HG03575 (cell line): ENCODE measurements at regions not wholly inside any gene's neighbourhood (a gene's known extent, or its start where the extent isn't known, plus 50 kb on each side); places are given as distances from the start of the nearest gene placed in this dataset.
"Not testable (repeated sequence)": the region's sequence is repeated elsewhere in the genome, so short reads cannot be mapped to it uniquely, and the experiment has no call there.

Source experiments
- ATAC-seq: cut with Tn5 transposase; IDR thresholded peaks from one replicate; pipeline ENCODE4 v1.9.1; 2021; ENCODE audit not compliant: unreplicated experiment, insufficient number of reproducible peaks, low FRiP score; ENCODE audit errors: extremely low read depth

DNA sequence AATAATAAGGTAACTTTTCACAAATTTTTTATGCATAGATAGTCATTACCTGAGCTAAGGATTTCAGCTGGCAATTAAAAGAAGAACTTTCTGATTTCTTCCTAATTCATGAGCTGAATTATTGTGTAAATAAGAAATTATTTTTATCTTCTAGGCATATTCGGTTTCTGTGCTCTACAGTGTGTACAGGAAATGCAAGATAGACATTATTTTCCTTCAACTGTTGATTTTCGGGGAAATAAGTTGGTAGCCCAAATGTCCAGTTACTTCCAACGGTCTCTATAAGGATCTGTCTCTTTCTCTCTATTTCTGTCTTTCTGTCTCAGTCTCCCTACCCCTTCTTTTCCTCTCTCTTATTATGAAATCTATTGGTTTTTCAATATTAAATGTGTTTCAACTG lies 137.3 kb upstream of the CLNK start:
- no peak for ATAC-seq

DNA sequence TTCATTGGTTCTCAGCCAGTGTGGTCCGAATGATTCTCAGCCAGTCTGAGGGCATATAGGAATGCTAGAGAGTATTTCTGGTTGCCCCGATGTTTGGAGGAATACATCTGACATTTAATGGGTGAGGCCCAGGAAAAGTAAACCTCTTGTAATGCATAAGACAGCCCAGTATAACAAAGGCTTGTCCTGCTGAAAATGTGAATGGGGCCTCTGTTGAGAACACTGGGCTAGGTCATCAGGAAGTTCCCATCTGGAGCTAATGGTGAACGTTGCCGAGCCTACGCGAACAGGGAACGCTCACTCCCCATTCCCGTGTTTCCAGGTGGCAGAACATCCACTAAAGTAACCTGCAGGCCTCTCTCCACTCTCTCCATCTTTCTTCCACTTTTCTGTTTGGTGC lies 132.0 kb upstream of the CLNK start:
- ATAC-seq = no peak

DNA sequence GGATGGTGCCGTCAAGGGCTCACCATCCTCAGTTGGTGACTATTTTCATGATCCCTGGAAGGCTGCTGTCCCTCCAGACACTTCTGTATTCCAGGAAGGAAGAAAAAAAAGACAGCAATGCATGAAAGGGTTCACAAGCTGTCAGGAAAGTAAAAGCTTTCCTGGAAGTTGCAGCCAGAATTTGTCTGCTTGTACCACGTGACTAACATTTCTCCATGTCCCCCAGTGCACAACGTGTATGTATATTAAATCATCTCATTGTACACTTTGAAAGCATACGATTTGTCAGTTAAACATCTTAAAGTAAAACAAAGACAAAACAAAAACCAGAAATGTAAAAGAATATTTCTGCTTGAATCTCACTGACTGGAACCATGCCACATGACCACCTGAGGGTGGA lies 127.4 kb upstream of the CLNK start:
- ATAC-seq = no peak

DNA sequence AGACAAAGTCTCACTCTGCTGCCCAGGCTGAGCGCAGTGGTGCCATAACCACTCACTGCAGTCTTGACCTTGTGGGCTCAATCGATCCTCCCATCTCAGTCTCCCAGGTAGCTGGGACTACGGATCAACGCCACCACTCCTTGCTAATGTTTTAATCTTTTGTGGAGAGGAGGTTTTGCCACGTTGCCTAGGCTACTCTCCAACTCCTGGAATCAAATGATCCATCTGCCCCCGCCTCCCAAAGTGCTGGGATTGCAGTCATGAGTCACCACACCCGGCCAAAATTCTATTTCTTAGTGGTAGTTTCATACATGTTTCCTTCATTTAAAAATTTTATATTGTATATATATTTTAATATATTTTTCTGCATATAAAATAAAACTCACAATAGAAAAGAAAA lies 125.8 kb upstream of the CLNK start:
- ATAC-seq = no peak

DNA sequence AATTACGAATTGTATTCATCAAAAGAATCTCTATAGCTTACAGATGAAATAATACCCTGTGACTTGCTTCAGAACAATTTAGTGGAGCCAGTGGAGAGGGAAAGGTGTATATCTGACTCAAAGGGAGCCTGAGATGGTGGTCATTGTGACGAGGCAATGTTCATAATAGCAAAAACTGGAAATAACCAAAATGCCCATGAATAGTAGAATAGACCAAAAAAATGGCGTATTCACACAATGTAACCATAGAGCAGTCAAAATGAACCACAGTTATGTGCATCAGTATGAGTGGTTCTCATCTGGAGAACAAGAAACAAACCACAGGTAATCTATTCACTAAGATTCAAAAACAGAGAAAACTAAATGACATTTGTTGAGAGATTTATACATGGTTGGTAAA lies 125.3 kb upstream of the CLNK start:
- ATAC-seq = no peak

DNA sequence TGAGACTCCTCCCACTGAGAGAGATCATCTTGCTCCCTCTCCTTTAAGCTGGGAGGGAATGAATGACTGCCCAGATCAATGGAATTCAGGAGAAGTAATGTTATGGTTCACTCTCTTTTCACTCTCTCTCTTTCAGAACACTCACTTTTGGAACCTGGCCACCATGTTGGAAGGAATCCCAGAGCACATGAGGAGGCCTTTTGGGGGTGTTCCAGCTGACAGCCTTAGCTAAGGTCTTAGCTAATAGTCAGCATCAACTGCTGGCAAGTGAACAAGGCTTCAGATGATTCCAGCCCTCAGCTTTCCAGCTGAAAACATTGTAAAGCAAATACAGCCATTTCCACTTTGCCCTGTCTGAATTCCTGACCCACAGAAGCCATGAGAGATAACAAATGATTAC lies 124.0 kb upstream of the CLNK start:
- no peak for ATAC-seq

DNA sequence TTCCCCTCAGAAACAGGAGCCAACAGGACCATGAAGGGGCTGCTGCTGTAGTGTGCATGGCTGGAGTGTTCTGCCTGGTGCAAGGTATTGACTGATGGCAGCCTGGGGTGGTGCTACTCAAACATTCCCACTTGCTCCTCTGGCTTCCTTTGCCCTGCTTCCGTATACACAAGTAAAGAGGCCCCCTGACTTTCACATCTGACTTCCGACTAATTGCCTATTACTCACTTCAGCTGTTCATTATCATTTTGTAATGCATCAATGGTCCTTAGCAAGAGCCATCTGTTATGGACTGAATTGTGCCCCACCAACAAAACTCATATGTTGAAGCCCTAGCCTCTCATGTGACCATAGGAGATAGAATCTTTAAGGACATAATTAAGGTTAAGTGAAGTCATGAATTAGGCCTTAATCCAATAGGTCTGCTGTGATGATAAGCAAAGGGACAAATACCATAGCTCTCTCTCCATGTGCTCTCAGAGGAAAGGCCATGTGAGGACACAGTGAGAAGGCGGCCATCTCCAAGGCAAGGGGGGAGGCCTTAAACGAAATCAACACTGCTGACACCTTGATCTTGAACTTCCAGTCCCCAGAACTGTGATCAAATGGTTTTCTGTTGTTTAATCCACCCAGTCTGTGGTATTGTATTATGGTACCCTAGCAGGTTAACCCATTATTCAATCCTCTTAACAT lies 122.5 kb upstream of the CLNK start:
- no peak for ATAC-seq

DNA sequence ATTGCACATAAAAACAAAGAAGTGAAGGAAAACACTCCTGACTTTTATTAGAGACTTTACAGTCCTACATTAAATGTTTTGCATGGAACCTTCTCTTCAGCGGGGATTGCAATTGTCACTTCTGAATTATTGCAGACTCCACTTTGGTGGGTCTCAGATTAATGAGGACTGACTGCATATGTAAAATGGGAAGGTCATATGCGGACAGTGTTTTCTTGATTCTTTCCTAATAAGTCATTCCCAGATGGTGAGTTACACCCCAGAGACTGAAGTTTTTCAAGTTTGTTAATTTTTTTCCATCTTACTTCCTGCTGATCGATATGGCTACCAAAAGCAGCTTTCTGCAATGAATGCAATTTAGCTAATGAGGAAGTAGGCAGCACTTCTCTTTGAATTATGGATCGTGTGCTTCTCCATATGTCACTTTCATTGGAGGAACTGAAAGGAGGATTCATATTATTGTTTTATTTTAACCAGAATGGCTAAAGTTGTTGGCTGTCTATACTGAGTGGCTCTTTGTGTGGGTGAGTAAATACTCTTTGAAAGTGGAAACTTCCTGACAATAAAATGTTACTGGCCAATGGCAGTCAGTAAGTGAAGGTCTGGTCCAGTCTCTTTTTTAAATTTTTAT lies 119.3 kb upstream of the CLNK start:
- ATAC-seq = no peak

DNA sequence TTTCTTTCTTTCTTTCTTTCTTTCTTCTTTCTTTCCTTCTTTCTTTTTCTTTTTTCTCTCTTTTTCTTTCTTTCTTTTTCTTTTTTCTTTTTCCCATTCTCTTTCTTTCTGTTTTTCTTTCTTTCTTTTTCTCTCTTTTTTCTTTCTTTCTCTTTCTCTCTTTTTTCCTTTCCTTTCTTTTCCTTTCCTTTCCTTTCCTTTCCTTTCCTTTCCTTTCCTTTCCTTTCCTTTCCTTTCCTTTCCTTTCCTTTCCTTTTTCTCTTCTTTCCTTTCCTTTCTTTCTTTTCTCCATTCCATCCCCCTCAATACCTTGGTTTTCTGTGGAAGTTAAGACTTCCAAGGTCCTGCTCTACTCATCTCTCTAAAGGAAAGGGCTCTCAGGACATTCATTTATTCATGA lies 102.8 kb upstream of the CLNK start:
- ATAC-seq = no peak

DNA sequence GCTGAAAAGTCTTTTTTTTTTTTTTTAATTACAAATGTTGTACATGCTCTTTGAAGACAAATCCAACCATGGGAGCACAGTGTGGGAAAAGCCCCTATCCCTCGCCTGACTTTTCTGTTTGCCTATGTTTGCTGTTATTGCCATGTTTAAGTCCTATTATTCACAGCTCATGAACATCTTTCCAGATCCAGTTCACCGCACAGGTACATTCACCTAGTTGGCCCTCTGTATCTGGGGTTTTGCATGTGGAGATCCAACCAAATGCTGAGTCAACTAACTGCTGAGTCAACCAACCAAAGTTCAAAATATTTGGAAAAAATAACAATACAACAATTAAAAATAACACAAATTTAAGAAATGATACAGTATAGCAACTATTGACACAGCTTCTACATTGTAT lies 100.1 kb upstream of the CLNK start:
- no peak for ATAC-seq

DNA sequence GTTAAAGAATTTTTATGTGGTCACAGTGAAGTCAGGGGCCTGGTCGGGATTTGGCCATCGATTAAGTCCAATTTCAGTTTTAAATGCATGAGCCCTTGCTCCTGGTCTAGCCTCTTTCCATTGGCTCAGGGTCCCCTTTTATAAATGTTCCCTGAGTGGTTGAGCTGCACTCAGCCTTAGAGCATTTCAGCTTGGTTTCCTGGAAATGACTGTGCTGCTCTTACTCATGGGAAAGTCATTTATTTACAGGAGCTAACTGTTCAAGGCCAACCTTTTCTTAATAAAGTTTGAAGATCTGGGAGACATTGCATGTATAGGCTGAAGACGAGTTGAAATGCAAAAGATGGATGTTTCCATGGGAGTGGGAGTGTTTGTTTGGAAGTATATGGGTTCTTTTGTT lies 98.8 kb upstream of the CLNK start:
- ATAC-seq = no peak

DNA sequence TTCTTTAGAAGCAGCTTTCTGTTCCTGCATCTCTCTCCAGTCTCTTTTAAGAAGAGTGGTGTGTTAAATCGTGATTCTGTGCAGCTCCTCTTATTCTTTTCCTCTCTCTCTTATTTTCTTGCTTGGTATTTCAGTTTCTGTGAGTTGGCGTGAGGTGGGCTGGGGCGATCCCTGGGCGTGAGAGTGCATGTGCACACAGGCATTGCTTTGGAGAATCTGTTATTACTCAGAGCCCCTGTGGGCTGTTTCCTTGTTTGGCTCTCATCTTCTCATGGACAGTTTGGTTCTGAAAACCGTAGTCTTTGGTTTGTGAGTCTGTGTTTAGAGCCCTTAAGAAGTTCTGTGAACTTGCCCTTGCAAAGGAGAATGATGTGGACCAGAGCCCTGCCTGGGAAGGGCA lies 97.2 kb upstream of the CLNK start:
- ATAC-seq = no peak

DNA sequence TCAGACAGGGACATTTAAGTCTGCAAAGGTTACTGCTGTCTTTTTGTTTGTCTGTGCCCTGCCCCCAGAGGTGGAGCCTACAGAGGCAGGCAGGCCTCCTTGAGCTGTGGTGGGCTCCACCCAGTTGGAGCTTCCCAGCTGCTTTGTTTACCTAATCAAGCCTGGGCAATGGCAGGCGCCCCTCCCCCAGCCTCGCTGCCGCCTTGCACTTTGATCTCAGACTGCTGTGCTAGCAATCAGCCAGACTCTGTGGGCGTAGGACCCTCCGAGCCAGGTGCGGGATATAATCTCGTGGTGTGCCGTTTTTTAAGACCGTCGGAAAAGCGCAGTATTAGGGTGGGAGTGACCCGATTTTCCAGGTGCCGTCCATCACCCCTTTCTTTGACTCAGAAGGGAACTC lies 96.2 kb upstream of the CLNK start:
- not testable (repeated sequence) for ATAC-seq

DNA sequence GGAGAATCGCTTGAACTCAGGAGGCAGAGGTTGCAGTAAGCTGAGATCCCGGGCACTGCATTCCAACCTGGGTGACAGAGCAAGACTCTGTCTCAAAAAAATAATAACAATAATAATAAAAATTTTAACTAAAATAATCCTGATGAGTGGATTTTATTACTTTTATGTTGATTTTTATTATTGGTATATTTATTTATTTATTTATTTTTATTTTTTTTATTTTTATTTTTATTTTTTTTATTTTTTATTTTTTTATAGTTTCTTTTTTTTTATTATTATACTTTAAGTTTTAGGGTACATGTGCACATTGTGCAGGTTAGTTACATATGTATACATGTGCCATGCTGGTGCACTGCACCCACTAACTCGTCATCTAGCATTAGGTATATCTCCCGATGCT lies 90.6 kb upstream of the CLNK start:
- not testable (repeated sequence) for ATAC-seq

DNA sequence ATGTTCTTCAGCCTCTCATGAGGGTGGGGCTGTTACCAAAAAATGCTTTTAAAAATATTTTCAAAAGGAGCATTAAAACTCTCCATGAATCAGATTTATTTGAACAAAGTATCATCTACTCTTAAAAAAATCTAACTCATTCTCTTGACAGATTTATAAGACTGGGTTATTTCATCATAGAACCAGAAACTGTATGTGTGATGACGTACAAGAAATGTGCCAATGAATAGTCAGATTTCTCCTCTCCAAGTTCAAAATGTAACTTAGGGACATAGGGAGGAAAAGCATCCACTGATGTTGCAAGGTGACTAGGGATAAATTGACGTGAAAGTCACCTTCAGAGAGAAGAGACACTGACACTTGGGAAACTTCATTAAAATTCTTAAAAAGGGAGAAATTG lies 89.1 kb upstream of the CLNK start:
- no peak for ATAC-seq

DNA sequence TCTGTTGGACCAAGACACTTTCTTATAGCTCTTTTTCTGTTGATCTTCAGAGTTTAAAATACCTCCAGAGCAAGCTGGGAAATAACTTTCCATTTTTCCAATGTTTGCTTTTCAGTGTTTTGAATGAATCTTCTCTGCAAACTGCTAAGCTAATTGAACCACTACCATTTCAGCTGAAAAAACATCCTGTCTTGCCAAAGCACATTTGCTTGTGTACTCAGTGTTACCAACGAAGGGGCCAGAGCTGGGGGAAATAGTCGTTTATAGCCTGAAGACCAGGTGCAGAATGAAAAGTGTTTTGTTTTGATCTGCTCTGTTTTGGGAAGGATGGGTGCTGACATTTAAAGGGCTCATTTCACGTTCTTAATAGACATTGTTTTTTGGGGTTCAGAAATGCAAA lies 88.4 kb upstream of the CLNK start:
- no peak for ATAC-seq

DNA sequence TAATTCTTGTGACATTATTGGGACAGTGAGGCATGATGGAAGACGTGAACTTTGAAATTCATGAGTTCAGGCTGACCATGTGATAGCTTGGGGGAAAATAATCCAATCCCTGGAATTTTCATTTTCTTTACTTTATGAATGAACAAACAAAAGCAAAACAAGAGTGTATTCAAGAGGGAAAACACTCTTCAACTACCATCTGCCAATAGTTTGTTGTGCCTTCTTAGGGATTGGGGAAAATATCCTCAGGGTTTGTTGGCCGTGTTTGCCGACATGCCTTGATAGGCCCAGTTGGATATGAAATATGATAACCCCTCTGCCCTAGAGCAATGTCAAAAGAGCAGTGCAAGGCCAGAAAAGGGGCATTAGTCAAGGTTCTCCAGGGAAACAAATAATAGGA lies 80.8 kb upstream of the CLNK start:
- ATAC-seq = no peak

DNA sequence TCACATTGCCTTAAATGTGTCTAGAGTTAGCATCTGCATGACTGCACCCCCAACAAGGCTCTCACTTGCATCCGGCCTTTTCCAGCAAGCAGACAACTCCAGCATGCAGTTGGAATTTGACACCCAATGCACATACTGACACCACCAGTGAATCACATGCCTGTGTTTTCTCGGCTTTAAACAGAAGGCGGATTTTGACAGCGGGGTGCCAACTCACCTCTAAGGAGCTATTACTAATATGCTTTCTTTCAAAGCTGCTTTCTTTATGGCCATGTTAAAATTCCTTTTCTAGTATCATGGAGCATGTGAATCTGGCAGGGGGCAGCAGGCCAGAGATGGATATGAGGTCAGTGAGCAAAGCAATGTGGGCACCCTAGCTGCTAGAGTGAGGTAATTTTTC lies 78.0 kb upstream of the CLNK start:
- no peak for ATAC-seq

DNA sequence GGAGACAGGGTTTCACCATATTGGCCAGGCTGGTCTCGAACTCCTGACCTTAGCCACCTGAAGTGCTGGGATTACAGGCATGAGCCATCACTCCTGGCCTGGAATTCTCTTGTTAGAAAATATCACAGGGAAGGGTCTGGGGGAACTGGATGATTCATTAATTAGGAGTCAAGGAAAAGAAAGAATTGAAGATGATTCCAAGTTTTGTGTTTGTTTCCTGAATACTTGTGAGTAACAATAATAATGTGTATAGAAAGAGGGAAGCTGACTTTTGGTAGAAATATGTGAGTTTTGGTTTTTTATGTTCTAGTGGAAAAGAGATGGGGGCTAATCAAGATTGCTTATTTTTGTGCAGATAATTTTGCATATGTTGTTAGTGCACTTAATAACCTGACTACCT lies 77.3 kb upstream of the CLNK start:
- no peak for ATAC-seq

DNA sequence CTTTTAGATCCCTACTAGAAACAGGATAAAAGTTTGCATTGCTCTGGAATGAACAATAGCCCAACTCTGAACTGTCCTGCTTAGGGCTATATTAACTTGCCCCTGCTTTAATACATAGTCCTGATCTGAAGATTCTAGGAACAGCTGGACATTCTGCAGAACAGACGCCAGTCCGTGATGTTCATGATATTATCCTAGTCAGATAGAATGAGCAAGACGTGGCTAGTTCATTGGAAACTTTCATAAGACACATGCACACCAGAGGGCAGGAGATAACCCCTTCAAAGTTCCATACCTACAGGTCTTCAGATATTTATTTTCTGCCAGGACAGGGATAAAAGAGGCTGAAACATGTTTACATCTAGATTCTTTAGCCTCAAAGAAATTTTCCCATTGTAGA lies 75.5 kb upstream of the CLNK start:
- ATAC-seq = no peak

DNA sequence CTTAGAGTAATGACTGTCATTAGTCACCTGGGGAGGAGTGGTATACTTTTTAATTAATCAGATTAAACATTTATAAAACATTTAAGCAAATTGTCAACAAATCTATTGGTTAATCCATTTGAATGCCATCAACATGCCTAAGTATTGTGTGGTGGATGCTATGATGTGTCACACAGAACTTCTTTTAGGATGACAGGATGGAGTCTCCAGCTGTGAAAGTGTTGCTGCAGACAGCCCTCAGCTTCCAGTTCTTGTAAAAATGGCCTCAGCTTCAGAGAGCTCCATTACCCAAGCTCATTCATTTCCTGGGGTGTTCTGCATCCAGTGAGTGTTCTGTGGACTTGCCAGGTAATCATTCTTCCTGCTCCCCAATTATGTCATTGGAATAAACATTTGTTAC lies 74.3 kb upstream of the CLNK start:
- no peak for ATAC-seq
